ENCODE measurements at regions not wholly inside any gene's neighbourhood (a gene's known extent, or its start where the extent isn't known, plus 50 kb on each side); places are given as distances from the start of the nearest gene placed in this dataset.

- no peak for DNase-seq
- no peaks in the 10 kb centered on the region for H3K36me3 ChIP-seq (replicated peaks in 1 of 2; ENCODE audit: control insufficient read depth in 1 of 2, insufficient read depth in 2 of 2, low read length in 1 of 2)
- no peaks in the 10 kb centered on the region for H3K9me2 ChIP-seq
- 28% methylated on average over 9 of the region's 9 CpGs for WGBS (ENCODE audit: low lambda C conversion rate)
- ChIA-PET POLR2A (no interaction called here), CTCF (no interaction called here)
- H3K79me2 ChIP-seq (ENCODE audit: insufficient read depth) = no peaks in the 10 kb centered on the region
- H3K27me3 ChIP-seq (ENCODE audit: insufficient read depth) = no peaks in the 10 kb centered on the region
- H3K27ac ChIP-seq (ENCODE audit: low read depth in 2 of 2, low read length in 1 of 2) = no peak overlapping the region
- no peak overlapping the region for H2AFZ ChIP-seq (ENCODE audit: low read depth)
- H3K9me3 ChIP-seq = no peaks in the 10 kb centered on the region
- H3K4me1 ChIP-seq (ENCODE audit: control insufficient read depth in 1 of 2, insufficient read depth in 2 of 2, low read depth in 1 of 2, low read length in 1 of 2) = no peaks in the 10 kb centered on the region
- no peak overlapping the region for H3K4me2 ChIP-seq
- H3K4me3 ChIP-seq (ENCODE audit: low read depth in 2 of 2, low read length in 1 of 2) = no peak overlapping the region
- no peaks in the 10 kb centered on the region for H3F3A ChIP-seq (replicated peaks; ENCODE audit: insufficient read depth)
- no peaks in the 10 kb centered on the region for H4K20me1 ChIP-seq (ENCODE audit: insufficient read depth)
- TF ChIP-seq, protein P1, sequence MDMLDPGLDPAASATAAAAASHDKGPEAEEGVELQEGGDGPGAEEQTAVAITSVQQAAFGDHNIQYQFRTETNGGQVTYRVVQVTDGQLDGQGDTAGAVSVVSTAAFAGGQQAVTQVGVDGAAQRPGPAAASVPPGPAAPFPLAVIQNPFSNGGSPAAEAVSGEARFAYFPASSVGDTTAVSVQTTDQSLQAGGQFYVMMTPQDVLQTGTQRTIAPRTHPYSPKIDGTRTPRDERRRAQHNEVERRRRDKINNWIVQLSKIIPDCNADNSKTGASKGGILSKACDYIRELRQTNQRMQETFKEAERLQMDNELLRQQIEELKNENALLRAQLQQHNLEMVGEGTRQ (IDR thresholded peaks at IDR 0.05; ENCODE audit: borderline replicate concordance, low read depth, low read length) = no peak
- TF ChIP-seq POLR2AphosphoS5 (IDR thresholded peaks at IDR 0.05; ENCODE audit: low read depth, low read length) = no peak
- no peak for TF ChIP-seq FOSL2 (IDR thresholded peaks at IDR 0.05; ENCODE audit: borderline replicate concordance, low read depth)
- no peak for TF ChIP-seq EZH2phosphoT487 (IDR thresholded peaks at IDR 0.05; ENCODE audit: borderline replicate concordance, low read depth)
- TF ChIP-seq CHD2 (IDR thresholded peaks at IDR 0.05; ENCODE audit: low read length, partially characterized antibody) = no peak
- TF ChIP-seq TEAD4 (IDR thresholded peaks at IDR 0.05; ENCODE audit: borderline replicate concordance, insufficient read depth) = no peak
- TF ChIP-seq MXI1 (IDR thresholded peaks at IDR 0.05; ENCODE audit: low read depth, low read length) = no peak
- TF ChIP-seq, protein P2, sequence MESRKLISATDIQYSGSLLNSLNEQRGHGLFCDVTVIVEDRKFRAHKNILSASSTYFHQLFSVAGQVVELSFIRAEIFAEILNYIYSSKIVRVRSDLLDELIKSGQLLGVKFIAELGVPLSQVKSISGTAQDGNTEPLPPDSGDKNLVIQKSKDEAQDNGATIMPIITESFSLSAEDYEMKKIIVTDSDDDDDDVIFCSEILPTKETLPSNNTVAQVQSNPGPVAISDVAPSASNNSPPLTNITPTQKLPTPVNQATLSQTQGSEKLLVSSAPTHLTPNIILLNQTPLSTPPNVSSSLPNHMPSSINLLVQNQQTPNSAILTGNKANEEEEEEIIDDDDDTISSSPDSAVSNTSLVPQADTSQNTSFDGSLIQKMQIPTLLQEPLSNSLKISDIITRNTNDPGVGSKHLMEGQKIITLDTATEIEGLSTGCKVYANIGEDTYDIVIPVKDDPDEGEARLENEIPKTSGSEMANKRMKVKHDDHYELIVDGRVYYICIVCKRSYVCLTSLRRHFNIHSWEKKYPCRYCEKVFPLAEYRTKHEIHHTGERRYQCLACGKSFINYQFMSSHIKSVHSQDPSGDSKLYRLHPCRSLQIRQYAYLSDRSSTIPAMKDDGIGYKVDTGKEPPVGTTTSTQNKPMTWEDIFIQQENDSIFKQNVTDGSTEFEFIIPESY (IDR thresholded peaks at IDR 0.05; ENCODE audit: borderline replicate concordance, low read depth) = no peak
- TF ChIP-seq, protein P3, sequence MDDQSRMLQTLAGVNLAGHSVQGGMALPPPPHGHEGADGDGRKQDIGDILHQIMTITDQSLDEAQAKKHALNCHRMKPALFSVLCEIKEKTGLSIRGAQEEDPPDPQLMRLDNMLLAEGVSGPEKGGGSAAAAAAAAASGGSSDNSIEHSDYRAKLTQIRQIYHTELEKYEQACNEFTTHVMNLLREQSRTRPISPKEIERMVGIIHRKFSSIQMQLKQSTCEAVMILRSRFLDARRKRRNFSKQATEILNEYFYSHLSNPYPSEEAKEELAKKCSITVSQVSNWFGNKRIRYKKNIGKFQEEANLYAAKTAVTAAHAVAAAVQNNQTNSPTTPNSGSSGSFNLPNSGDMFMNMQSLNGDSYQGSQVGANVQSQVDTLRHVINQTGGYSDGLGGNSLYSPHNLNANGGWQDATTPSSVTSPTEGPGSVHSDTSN (IDR thresholded peaks at IDR 0.05) = no peak
- TF ChIP-seq YY1 (IDR thresholded peaks at IDR 0.05; ENCODE audit: low read depth) = no peak
- TF ChIP-seq FOXM1 (IDR thresholded peaks at IDR 0.05; ENCODE audit: low read depth) = no peak
- TF ChIP-seq RFX5 (IDR thresholded peaks at IDR 0.05; ENCODE audit: low read length) = no peak
- no peak for TF ChIP-seq RAD21 (IDR thresholded peaks at IDR 0.05; ENCODE audit: low read length)
- TF ChIP-seq, protein P4, sequence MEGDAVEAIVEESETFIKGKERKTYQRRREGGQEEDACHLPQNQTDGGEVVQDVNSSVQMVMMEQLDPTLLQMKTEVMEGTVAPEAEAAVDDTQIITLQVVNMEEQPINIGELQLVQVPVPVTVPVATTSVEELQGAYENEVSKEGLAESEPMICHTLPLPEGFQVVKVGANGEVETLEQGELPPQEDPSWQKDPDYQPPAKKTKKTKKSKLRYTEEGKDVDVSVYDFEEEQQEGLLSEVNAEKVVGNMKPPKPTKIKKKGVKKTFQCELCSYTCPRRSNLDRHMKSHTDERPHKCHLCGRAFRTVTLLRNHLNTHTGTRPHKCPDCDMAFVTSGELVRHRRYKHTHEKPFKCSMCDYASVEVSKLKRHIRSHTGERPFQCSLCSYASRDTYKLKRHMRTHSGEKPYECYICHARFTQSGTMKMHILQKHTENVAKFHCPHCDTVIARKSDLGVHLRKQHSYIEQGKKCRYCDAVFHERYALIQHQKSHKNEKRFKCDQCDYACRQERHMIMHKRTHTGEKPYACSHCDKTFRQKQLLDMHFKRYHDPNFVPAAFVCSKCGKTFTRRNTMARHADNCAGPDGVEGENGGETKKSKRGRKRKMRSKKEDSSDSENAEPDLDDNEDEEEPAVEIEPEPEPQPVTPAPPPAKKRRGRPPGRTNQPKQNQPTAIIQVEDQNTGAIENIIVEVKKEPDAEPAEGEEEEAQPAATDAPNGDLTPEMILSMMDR (IDR thresholded peaks at IDR 0.05) = no peak
- TF ChIP-seq, protein P5, sequence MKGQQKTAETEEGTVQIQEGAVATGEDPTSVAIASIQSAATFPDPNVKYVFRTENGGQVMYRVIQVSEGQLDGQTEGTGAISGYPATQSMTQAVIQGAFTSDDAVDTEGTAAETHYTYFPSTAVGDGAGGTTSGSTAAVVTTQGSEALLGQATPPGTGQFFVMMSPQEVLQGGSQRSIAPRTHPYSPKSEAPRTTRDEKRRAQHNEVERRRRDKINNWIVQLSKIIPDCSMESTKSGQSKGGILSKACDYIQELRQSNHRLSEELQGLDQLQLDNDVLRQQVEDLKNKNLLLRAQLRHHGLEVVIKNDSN (IDR thresholded peaks at IDR 0.05; ENCODE audit: borderline replicate concordance, low read depth) = no peak
- TF ChIP-seq NFIC (IDR thresholded peaks at IDR 0.05; ENCODE audit: borderline replicate concordance) = no peak
- TF ChIP-seq, protein P6, sequence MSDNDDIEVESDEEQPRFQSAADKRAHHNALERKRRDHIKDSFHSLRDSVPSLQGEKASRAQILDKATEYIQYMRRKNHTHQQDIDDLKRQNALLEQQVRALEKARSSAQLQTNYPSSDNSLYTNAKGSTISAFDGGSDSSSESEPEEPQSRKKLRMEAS (IDR thresholded peaks at IDR 0.05; ENCODE audit: low read depth) = no peak
- no peak for TF ChIP-seq MEF2A (IDR thresholded peaks at IDR 0.05; ENCODE audit: borderline replicate concordance, low read depth)
- no peak for TF ChIP-seq TAF1 (IDR thresholded peaks at IDR 0.05; ENCODE audit: borderline replicate concordance, low read depth, low read length)
- TF ChIP-seq REST (IDR thresholded peaks at IDR 0.05; ENCODE audit: low read depth, low read length) = no peak
- H3K9ac ChIP-seq = no peak overlapping the region
Observed at GRCh38 chr13:22001336-22001735, 330.5 kb downstream of the FGF9 start.

All from SK-N-SH (cell line).